Nephron (organoid): ENCODE measurements at regions not wholly inside any gene's neighbourhood (a gene's known extent, or its start where the extent isn't known, plus 50 kb on each side); places are given as distances from the start of the nearest gene placed in this dataset.
A peak's percentile ranks its signal among the peaks of the same experiment; 100 is the strongest.

ENCODE experiments used
- H3K27ac Mint-ChIP-seq, 3 experiments: 2 replicates each; pipeline ENCODE4 v1.8.0; 2020; ENCODE audit warnings: mixed read lengths in 3 of 3, mild to moderate bottlenecking in 2 of 3, moderate library complexity in 1 of 3
- H3K27me3 Mint-ChIP-seq: 2 replicates; pipeline ENCODE4 v1.8.0; 2021; ENCODE audit warnings: low read depth, mild to moderate bottlenecking, moderate library complexity, mixed read lengths
- H3K36me3 Mint-ChIP-seq: 2 replicates; pipeline ENCODE4 v1.8.0; 2020; ENCODE audit warnings: low read depth, mixed read lengths
- H3K4me1 Mint-ChIP-seq: 2 replicates; pipeline ENCODE4 v1.8.0; 2020; ENCODE audit warnings: mixed read lengths
- H3K4me3 Mint-ChIP-seq, 3 experiments: 2 replicates each; pipeline ENCODE4 v1.8.0; 2020; ENCODE audit warnings: mild to moderate bottlenecking in 3 of 3, mixed read lengths in 3 of 3, moderate library complexity in 2 of 3
- H3K9me3 Mint-ChIP-seq: 2 replicates; pipeline ENCODE4 v1.8.0; 2020; ENCODE audit warnings: mixed read lengths
- CTCF ChIP-seq, 3 experiments: fragments of 200-600 bp; sonication (generic); IDR thresholded peaks; one replicate each; pipeline ENCODE4 v1.5.0; 2021; ENCODE audit warnings: antibody characterized with exemption in 3 of 3; ENCODE audit not compliant: unreplicated experiment in 3 of 3

- Mint-ChIP-seq H3K36me3 (no peaks in the 10 kb centered on the region), H3K4me3 (no peak overlapping the region), H3K9me3 (no peaks in the 10 kb centered on the region), H3K4me1 (peaks cover 57% of the 10 kb centered on the region), H3K27ac (peak overlapping the region; percentile 84 to 99 (median 90)), H3K27me3 (peaks cover 28% of the 10 kb centered on the region)
- no peak for TF ChIP-seq CTCF (IDR thresholded peaks at IDR 0.05; ENCODE audit: unreplicated experiment in 3 of 3)
These were observed 125.9 kb upstream of the DLG1 start for GRCh38 chr3:197424266-197424665.

DNA sequence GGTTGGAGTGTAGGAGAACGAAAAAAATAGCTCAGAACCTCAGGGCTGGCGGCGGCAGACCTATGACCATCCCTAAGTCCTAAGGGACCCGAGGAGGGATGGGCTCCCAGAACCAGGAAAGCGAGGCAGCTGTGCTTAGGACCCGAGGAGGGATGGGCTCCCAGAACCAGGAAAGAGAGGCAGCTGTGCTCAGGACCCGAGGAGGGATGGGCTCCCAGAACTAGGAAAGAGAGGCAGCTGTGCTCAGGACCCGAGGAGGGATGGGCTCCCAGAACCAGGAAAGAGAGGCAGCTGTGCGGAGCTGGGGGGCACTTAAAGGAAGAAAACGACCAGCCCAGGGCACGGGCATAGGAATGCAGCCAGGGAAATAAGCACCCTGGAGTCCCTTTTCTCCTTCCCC, 125.0 kb upstream of the DLG1 start:
- H3K27me3 Mint-ChIP-seq: peaks cover 28% of the 10 kb centered on the region
- peaks cover 48% of the 10 kb centered on the region for H3K4me1 Mint-ChIP-seq
- H3K9me3 Mint-ChIP-seq: no peaks in the 10 kb centered on the region
- peak overlapping the region in 1 of 3 experiments; percentile 26 for H3K4me3 Mint-ChIP-seq
- TF ChIP-seq CTCF (IDR thresholded peaks at IDR 0.05; ENCODE audit: unreplicated experiment in 3 of 3): no peak
- no peaks in the 10 kb centered on the region for H3K36me3 Mint-ChIP-seq
- peak overlapping the region in 2 of 3 experiments; percentile 85 to 99 for H3K27ac Mint-ChIP-seq

DNA sequence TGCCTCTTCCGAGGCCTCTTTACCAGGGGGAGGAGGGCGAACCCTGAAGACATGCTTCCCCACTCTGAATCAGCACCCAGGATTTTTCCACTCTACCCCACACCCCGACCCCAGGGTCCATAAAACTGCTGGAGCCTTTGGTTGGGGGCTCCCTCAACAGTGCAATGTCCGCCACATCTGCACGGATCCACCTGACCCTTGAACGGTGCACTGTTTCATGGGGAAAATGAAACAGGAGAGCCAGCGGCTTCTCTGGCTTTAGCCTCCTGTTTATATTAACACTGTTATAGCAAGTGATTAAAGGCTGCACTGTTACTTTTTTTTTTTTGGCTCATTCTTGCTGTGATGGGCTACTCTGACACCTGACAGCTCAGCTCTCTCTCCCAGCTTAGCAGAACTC, 124.1 kb upstream of the DLG1 start:
- peaks cover 24% of the 10 kb centered on the region for H3K27me3 Mint-ChIP-seq
- TF ChIP-seq CTCF (IDR thresholded peaks at IDR 0.05; ENCODE audit: unreplicated experiment in 3 of 3): no peak

GRCh38 chr3:197421021-197421420, 122.6 kb upstream of the DLG1 start:
- no peak for TF ChIP-seq CTCF (IDR thresholded peaks at IDR 0.05; ENCODE audit: unreplicated experiment in 3 of 3)
- Mint-ChIP-seq H3K36me3 (no peaks in the 10 kb centered on the region), H3K9me3 (no peaks in the 10 kb centered on the region), H3K27me3 (peaks cover 22% of the 10 kb centered on the region), H3K27ac (no peak overlapping the region), H3K4me1 (peaks cover 26% of the 10 kb centered on the region), H3K4me3 (no peak overlapping the region)

More for the DNA sequence above, 124.1 kb upstream of the DLG1 start:
- Mint-ChIP-seq H3K9me3 (no peaks in the 10 kb centered on the region), H3K36me3 (no peaks in the 10 kb centered on the region), H3K27ac (peak overlapping the region; percentile 82 to 97 (median 92)), H3K4me3 (peak overlapping the region in 1 of 3 experiments; percentile 53), H3K4me1 (peaks cover 39% of the 10 kb centered on the region)

GRCh38 chr3:197420566-197420965, 122.2 kb upstream of the DLG1 start:
- no peak for TF ChIP-seq CTCF (IDR thresholded peaks at IDR 0.05; ENCODE audit: unreplicated experiment in 3 of 3)
- H3K27ac Mint-ChIP-seq: no peak overlapping the region
- H3K27me3 Mint-ChIP-seq: peaks cover 19% of the 10 kb centered on the region
- no peaks in the 10 kb centered on the region for H3K9me3 Mint-ChIP-seq
- no peak overlapping the region for H3K4me3 Mint-ChIP-seq
- H3K36me3 Mint-ChIP-seq: no peaks in the 10 kb centered on the region
- H3K4me1 Mint-ChIP-seq: peaks cover 21% of the 10 kb centered on the region

GRCh38 chr3:197420115-197420514, 121.7 kb upstream of the DLG1 start:
- H3K4me1 Mint-ChIP-seq: peaks cover 17% of the 10 kb centered on the region
- no peak overlapping the region for H3K4me3 Mint-ChIP-seq
- H3K9me3 Mint-ChIP-seq: no peaks in the 10 kb centered on the region
- no peaks in the 10 kb centered on the region for H3K36me3 Mint-ChIP-seq
- H3K27me3 Mint-ChIP-seq: peaks cover 18% of the 10 kb centered on the region
- TF ChIP-seq CTCF (IDR thresholded peaks at IDR 0.05; ENCODE audit: unreplicated experiment in 3 of 3): no peak
- H3K27ac Mint-ChIP-seq: no peak overlapping the region
